ENCODE measurements at regions not wholly inside any gene's neighbourhood (a gene's known extent, or its start where the extent isn't known, plus 50 kb on each side); places are given as distances from the start of the nearest gene placed in this dataset.
"Not testable (repeated sequence)": the region's sequence is repeated elsewhere in the genome, so short reads cannot be mapped to it uniquely, and the experiment has no call there.

DNA sequence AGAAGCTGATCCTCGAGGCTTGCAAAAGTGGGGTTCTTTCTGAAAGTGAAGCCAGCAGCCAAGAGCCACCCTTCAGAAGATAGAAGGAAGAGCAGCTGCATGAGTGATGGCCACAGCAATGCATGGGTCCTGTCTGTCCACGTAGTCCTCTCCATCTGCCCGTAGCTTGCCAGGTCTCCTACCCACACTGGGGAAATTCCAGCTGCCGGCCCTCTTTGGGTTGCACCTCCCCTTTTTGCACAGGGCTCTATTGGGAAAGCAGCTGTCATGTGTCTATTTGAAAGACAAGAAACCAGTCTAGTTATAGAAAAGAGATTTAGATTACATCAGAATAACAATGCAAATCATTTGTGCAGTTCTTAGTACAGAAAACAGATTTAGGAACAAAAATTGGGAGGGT, 204.4 kb downstream of the GIPC2 start:
- DNase-seq = no peak

- DNase-seq = no peak
Observed at GRCh38 chr1:78254517-78254916, 208.8 kb downstream of the GIPC2 start.

GRCh38 chr1:78255383-78255782, 209.6 kb downstream of the GIPC2 start:
- no peak for DNase-seq

- no peak for DNase-seq
Observed at GRCh38 chr1:78255846-78256245, 210.1 kb downstream of the GIPC2 start.

DNA sequence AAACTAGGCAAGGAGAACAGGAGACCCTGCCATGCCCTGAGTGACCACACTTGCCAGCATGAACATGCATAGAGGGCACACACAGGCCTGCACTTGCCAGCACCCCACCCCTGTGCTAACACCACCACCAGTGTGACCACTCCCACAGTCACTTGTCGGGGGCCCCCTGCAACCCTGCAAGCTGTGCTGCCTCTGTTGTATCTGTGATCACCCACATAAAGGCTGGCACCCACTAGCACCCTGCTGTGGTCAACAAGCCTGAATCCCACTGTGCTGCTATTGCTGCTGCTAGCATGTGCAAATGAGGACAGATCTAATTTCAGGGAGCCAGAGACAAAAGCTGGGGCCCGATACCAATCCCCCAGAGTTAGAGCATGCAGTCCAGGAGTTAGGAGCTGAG, 217.7 kb downstream of the GIPC2 start:
- DNase-seq = no peak

GRCh38 chr1:78263946-78264345, 218.2 kb downstream of the GIPC2 start:
- no peak for DNase-seq

DNA sequence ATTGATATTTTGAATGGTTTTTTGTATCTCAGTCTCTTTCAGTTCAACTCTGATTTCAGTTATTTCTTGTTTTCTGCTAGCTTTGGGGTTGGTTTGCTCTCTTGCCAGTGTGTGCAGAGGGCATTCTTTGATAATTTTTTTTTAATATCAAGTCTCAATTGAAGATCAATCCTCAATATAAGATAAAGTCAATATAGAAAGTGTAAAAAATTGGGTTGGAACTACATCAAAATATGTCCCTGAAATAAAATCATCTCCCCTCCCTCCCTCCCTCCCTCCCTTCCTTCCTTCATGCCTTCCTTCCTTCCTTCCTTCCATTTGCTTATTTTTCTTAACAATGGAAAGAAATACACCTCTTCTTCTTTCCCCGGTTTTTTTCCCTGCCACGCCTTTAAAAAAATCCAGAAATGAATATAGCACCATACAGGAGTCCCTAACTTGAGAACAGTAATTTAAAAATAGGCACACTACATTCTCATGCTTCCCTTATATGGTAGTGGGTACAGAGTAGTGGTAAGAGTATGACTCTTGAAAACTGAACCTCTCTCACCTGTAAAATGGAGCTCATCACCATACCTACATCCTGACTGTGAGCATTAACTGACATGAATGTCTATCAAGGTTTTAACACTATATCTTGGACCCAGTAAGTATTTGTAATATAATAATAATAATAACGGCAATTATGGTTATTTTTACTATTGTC, 221.9 kb downstream of the GIPC2 start:
- DNase-seq = no peak

GRCh38 chr1:78269591-78269990, 221.2 kb upstream of the PTGFR start:
- DNase-seq = no peak

- not testable (repeated sequence) for DNase-seq
Observed at GRCh38 chr1:78271423-78271822, 219.4 kb upstream of the PTGFR start.

DNA sequence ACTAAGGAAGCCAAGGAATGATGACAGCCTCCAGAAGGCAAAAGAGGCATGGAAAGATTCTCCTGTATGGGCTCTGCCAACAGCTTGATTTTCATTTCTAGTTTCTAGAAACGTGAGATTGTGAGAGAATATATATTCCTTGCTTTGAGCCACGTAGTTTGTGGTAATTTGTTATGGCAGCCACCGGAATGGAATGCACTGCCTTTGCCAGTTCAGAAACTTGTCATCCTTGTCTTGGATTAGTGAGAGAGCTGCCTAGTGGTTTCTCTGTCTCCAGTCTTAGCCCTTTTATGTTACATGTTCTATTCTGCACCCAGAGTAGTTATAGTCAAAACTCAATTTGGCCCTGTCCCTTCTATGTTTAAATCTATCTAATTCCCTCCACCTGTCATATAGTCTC, 216.0 kb upstream of the PTGFR start:
- DNase-seq = no peak

- no peak for DNase-seq
Observed at GRCh38 chr1:78275456-78275855, 215.3 kb upstream of the PTGFR start.

DNA sequence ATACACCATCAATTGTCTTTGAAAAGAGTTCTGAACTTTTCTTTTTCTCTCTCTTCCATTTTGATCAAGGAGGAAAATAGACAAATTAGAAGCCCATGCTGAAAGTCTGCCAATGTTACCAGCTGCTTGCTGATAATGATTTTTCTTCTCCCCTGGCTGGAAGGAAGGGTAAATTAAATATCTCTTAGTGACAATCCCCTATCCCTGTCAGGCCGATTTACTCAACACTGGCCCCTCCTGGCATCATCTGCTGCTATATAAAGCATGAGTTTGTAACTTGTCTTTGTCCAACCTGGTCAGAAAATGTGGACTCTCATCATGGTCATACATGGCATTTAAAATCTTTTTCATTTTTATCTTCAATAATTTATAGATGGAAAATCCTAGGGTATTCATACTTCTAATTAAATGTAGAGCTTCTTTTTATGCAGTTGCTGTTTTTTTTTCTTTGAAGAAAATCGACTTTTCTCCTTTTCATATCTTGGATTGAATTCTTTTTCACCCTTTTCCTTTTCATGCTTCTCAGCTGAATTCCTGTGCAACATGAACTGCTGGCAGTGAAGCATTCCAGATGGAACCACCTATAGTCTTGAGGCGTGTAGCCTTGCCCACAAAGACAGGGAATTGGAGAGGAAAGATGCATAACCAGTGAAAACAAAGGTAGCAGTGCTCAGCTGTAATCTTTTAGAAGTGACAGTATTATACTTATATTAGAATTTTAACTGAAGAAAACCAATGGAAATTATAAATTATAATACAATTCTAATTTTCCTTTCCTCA, 214.7 kb upstream of the PTGFR start:
- DNase-seq = no peak

DNA sequence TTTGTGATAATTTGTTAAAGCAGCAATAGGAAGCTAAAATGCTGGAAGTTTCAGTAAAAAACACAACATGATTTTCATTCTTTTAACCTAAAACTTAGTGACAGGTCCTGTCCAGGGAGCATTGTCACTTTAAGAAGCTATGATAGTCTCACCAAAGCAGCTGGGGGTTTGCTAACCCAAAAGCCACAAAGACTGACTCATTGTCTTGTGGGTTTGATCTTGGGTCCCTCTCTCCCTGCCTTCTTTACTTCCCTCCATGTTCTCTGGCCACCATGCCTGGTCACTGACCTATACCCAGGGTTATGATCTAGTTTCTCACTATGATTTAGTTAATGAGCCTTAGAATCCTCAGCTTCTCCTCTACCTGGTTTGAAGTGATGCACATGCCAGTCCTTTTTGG, 213.5 kb upstream of the PTGFR start:
- DNase-seq = peak; percentile 19

GRCh38 chr1:78279051-78279450, 211.7 kb upstream of the PTGFR start:
- no peak for DNase-seq

- DNase-seq = no peak
Observed at GRCh38 chr1:78280626-78281025, 210.1 kb upstream of the PTGFR start.

DNA sequence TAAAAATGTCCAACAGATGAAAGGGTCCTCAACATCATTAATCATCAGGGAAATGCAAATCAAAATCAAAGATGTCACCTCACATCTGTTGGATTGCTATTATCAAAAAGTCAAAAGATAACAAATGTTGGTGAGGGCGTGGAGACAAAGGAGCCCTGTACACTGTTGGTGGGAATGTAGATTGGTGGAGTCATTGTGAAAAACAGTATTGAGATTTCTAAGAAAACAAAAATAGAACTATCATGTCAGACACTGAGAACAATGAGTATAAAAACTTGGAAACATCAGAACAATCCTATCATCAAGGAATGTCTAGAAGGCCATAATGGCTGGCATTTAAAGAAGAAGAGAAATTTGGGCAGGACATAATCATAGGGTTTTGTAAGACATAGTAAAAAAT, 209.2 kb upstream of the PTGFR start:
- DNase-seq = no peak

DNA sequence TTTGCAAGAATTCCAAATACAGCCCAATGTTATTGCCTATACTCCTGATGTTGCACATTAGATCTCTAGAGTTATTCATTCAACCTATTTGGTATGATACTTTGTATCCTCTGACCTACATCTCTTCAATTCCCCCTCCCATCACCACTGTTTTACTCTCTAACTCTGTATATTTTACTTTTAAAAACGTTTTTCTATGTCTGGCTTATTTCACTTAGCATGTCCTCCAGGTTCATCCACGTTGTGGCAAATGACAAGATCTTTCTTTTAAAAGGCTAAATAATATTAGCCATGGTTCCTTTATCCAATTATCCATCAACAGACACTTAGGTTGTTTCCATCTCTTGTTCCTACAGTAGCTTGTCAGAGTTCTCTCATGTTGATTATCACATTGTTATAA, 207.1 kb upstream of the PTGFR start:
- DNase-seq = no peak

GRCh38 chr1:78284354-78284753, 206.4 kb upstream of the PTGFR start:
- no peak for DNase-seq

GRCh38 chr1:78286686-78287085, 204.1 kb upstream of the PTGFR start:
- no peak for DNase-seq

DNA sequence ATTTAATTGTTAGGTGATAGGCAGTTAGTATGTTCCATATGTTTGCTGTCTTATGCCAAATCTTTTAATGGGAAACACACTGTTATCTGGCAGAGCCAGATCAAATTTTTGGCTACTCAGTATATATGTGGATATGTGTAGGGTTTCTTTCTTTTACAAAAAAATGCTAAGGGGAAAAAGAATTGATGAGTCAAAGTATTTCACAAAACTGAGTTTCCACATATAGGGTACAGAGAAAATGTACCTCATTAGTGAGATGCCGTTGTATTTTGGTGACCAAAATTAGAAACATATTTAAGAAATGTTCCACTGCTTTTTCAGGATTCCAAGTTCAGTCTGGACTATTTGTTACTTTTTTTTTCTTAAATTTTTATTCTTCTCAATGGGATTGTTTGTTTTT, 201.2 kb upstream of the PTGFR start:
- DNase-seq = no peak

DNA sequence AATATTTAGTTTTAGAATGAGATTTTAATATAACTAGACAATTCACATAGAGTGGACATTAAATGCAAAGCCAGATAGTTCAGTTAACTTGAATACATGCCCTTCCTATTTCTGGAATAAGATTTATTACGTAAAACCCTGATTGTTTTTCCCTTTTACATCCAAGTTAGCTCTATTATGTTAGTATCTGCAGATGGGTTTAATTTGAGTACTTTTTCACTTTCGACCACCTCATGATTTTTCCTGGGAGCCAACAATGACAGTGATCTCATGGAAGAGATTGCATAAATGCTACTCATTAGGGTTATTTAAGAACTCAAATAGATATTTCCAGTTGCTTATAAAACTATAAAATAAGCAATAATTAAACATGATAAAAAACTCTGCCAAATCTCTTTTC, 199.4 kb upstream of the PTGFR start:
- DNase-seq = no peak

- DNase-seq = no peak
Observed at GRCh38 chr1:78291872-78292271, 198.9 kb upstream of the PTGFR start.

DNA sequence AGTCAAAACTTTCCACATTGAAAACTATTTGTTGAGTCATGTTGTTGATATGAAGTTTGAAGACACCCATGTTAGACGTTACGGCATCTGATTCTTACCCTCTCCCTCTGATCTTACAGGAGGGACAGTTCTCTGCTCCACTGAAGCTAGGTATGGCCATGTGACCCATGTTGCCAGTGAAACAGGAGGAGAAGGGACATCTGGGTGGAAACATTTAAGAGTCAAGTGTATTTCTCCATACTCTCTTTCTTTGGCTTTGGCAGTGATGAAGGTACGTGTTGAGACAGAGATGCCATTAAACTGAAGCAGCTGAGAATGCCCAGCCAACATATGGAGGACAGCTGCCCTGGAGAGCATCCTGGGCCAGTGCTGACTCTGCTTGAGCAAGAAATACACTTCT, 198.4 kb upstream of the PTGFR start:
- no peak for DNase-seq

DNA sequence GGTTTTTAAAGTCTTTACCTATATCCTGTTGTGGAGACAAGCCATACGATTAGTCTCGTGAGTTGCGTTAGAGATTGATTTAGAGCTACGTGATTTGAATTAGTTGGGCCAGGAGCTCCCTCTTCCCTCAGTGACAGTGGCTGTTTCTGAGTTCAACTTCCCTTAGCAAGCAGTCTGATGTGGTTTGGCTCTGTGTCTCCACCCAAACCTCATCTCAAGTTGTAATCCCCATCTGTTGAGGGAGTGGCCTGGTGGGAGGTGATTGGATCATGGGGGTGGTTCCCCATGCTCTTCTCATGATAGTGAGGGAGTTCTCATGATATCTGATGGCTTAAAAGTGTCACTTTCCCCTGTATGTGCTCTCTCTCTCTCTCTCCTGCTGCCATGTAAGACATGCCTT, 192.9 kb upstream of the PTGFR start:
- peak; percentile 7 for DNase-seq

GRCh38 chr1:78298349-78298748, 192.4 kb upstream of the PTGFR start:
- DNase-seq = no peak
